Activated effector memory CD4-positive, alpha-beta T cell treated with Interleukin-2 at 50 U/mL for 16 hours (primary cell): ENCODE measurements at regions not wholly inside any gene's neighbourhood (a gene's known extent, or its start where the extent isn't known, plus 50 kb on each side); places are given as distances from the start of the nearest gene placed in this dataset.
A peak's percentile ranks its signal among the peaks of the same experiment; 100 is the strongest.

Experiments used
- DNase-seq: peaks from one replicate; pipeline ENCODE4 v3.0.0-alpha.2; 2020

- DNase-seq, result peak; percentile 55
Observed at GRCh38 chr2:9739531-9739964, 103.7 kb upstream of the TAF1B start.

- DNase-seq, result no peak
Observed at GRCh38 chr2:9740382-9741073, 102.7 kb upstream of the TAF1B start.

GRCh38 chr2:9741110-9741509 is 102.2 kb upstream of the TAF1B start:
- no peak for DNase-seq

- DNase-seq, result no peak
Observed at GRCh38 chr2:9742601-9743000, 100.7 kb upstream of the TAF1B start.

GRCh38 chr2:9744256-9745004 is 98.8 kb upstream of the TAF1B start:
- DNase-seq, result no peak

- DNase-seq, result no peak
Observed at GRCh38 chr2:9745153-9745899, 97.9 kb upstream of the TAF1B start.

GRCh38 chr2:9747396-9747795 is 95.9 kb upstream of the TAF1B start:
- no peak for DNase-seq

- DNase-seq, result no peak
Observed at GRCh38 chr2:9748577-9748976, 94.7 kb upstream of the TAF1B start.

GRCh38 chr2:9749546-9750223 is 93.6 kb upstream of the TAF1B start:
- DNase-seq, result no peak

GRCh38 chr2:9750224-9751215 is 92.8 kb upstream of the TAF1B start:
- no peak for DNase-seq

GRCh38 chr2:9751831-9752230 is 91.4 kb upstream of the TAF1B start:
- DNase-seq, result no peak

GRCh38 chr2:9752441-9753275 is 90.6 kb upstream of the TAF1B start:
- DNase-seq, result peak; percentile 82

- DNase-seq, result peak; percentile 47
Observed at GRCh38 chr2:9753276-9753600, 90.0 kb upstream of the TAF1B start.

- peak; percentile 39 for DNase-seq
Observed at GRCh38 chr2:9753665-9754531, 89.4 kb upstream of the TAF1B start.

GRCh38 chr2:9754532-9754887 is 88.8 kb upstream of the TAF1B start:
- DNase-seq, result no peak

GRCh38 chr2:9755008-9755407 is 88.3 kb upstream of the TAF1B start:
- no peak for DNase-seq

GRCh38 chr2:9755638-9756037 is 87.6 kb upstream of the TAF1B start:
- no peak for DNase-seq

- no peak for DNase-seq
Observed at GRCh38 chr2:9756692-9757250, 86.5 kb upstream of the TAF1B start.

GRCh38 chr2:9757501-9758264 is 85.6 kb upstream of the TAF1B start:
- DNase-seq, result no peak
